Kidney epithelial cell (primary cell): ENCODE measurements at regions not wholly inside any gene's neighbourhood (a gene's known extent, or its start where the extent isn't known, plus 50 kb on each side); places are given as distances from the start of the nearest gene placed in this dataset.

Source experiments
- DNase-seq: peaks from one replicate; pipeline ENCODE4 v3.0.0-alpha.2; 2010; ENCODE audit warnings: low read depth
- H3K27me3 ChIP-seq: 2 replicates; pipeline ENCODE4 v1.6.0; 2011; ENCODE audit warnings: low read length; ENCODE audit not compliant: control insufficient read depth, insufficient read depth
- H3K36me3 ChIP-seq: 2 replicates; pipeline ENCODE4 v1.5.1; 2011; ENCODE audit warnings: low read length; ENCODE audit not compliant: control insufficient read depth, insufficient read depth
- H3K4me3 ChIP-seq: 2 replicates; pipeline ENCODE4 v1.5.1; 2011; ENCODE audit warnings: low read depth, mild to moderate bottlenecking, control low read depth, low read length
- CTCF ChIP-seq: IDR thresholded peaks from 2 replicates; pipeline ENCODE4 v1.5.1; 2011; ENCODE audit warnings: mild to moderate bottlenecking, moderate library complexity, low read length, control low read depth, inconsistent platforms; ENCODE audit not compliant: insufficient read depth, poor library complexity, severe bottlenecking

DNA sequence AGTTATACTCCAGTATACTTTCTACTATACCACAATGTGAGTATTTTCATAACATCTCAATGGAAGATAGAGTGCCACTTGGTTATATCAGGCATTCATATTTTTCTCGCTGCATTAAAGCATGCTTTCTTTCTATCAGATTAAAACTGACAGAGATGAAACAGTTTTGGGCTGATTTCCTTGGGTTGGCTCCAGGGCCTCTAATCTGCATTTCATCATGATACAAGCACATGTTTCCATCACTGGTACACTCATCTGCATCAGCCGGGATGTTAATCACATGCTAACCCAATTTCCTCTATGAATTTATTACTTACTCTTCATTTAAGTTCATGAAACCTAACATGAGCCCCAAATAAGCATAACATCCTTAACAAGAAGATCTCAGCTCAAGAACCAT is 289.0 kb upstream of the DAB1 start:
- H3K4me3 ChIP-seq: no peak overlapping the region
- DNase-seq: no peak
- no peak for TF ChIP-seq CTCF
- no peaks in the 10 kb centered on the region for H3K36me3 ChIP-seq
- no peaks in the 10 kb centered on the region for H3K27me3 ChIP-seq

- Histone ChIP-seq H3K36me3 (no peaks in the 10 kb centered on the region), H3K27me3 (no peaks in the 10 kb centered on the region), H3K4me3 (no peak overlapping the region)
- no peak for DNase-seq
- no peak for TF ChIP-seq CTCF
These were observed 287.5 kb upstream of the DAB1 start for GRCh38 chr1:57711326-57711725.

DNA sequence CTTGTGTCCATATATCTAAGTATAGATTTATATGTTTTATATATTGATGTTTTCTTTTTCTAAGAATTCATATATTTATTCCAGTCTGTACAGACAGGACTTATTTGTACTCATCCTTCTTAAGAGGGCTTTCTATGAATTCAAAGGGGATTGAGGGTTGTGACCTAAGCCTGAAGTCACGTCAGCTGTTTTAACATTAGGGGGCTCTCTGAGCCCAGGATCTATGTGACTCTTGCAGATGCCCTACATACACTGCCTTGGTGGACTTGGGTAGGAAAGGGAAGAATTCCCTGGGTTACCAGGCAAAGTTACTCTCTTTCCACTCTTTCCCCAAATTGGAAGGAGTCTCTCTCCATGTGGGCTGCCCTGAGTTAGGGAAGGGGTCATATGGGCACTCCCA is 283.8 kb upstream of the DAB1 start:
- no peak for TF ChIP-seq CTCF
- Histone ChIP-seq H3K36me3 (no peaks in the 10 kb centered on the region), H3K4me3 (no peak overlapping the region), H3K27me3 (no peaks in the 10 kb centered on the region)
- DNase-seq: no peak

DNA sequence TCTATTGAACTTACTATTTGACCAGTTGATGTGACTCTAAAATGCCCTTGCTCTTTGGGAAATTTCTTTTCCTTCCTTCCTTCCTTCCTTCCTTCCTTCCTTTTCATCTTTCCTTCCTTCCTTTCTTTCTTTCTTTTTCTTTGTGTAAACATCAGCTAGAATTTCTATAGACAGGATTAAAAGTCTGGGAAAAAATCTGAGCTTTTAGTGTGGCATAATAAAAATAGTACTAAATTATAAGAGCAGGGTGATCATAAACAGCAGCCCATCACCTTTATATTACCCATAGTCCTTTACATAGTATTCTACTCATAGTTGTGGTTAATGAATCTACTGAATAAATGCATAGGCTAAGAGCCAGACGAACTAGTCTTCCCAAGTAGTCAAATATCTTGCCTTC is 281.0 kb upstream of the DAB1 start:
- H3K36me3 ChIP-seq: no peaks in the 10 kb centered on the region
- no peak overlapping the region for H3K4me3 ChIP-seq
- DNase-seq: no peak
- no peak for TF ChIP-seq CTCF
- no peaks in the 10 kb centered on the region for H3K27me3 ChIP-seq

DNA sequence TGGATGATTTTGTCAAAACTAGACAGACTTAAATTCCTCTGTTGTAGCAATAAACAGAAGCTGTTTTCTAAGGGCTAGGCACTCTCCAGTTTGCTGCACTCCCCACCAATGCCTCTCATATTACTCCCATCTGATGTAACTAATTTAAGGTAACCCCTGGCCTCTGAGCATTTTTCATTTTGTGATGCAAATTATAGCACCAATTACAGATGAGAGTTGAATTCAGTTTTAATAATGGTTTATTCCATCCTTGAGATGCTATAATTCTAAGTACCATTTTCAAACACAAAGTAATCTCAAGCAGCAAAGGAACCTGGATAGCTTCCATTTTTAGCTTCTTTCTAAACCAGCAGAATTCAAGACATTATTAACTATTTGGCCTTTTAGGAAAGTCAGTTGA is 280.4 kb upstream of the DAB1 start:
- Histone ChIP-seq H3K27me3 (no peaks in the 10 kb centered on the region), H3K36me3 (no peaks in the 10 kb centered on the region), H3K4me3 (no peak overlapping the region)
- DNase-seq: no peak
- TF ChIP-seq CTCF: no peak

GRCh38 chr1:57696904-57697303 is 273.0 kb upstream of the DAB1 start:
- H3K4me3 ChIP-seq: no peak overlapping the region
- no peak for TF ChIP-seq CTCF

More at GRCh38 chr1:57696904-57697303, 273.0 kb upstream of the DAB1 start:
- DNase-seq: no peak
- Histone ChIP-seq H3K27me3 (no peaks in the 10 kb centered on the region), H3K36me3 (no peaks in the 10 kb centered on the region)
